HT-29 (cell line): ENCODE measurements at regions not wholly inside any gene's neighbourhood (a gene's known extent, or its start where the extent isn't known, plus 50 kb on each side); places are given as distances from the start of the nearest gene placed in this dataset.
"Not testable (repeated sequence)": the region's sequence is repeated elsewhere in the genome, so short reads cannot be mapped to it uniquely, and the experiment has no call there.

Source experiments
- DNase-seq: peaks from one replicate; pipeline ENCODE4 v3.0.0-alpha.2; 2015; ENCODE audit warnings: low spot score

- DNase-seq = no peak
Observed at GRCh38 chr3:168976969-168977368, 686.5 kb downstream of the MECOM start.

DNA sequence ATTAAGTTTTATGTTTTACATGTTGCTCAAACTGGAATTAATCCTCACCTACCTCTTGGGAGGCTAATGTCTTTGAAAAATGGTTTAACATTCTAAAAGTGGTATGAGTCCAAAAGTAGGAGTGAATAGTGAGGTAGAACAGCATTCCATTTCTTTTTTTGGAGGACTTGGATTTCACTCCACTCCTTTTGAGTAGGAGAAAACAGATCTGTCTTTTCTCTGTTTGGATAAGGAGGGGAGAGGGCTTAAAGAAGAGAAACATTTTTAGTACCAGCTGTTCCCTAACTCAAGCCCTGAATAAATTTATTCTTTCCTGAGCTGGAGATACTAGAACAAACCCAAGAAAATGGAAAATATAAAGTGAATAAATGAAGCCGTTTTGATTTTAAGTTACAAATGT lies 687.9 kb downstream of the MECOM start:
- DNase-seq = no peak

GRCh38 chr3:168974617-168975403 lies 688.7 kb downstream of the MECOM start:
- DNase-seq = no peak

- DNase-seq = no peak
Observed at GRCh38 chr3:168973897-168974296, 689.6 kb downstream of the MECOM start.

GRCh38 chr3:168973206-168973605 lies 690.3 kb downstream of the MECOM start:
- no peak for DNase-seq

DNA sequence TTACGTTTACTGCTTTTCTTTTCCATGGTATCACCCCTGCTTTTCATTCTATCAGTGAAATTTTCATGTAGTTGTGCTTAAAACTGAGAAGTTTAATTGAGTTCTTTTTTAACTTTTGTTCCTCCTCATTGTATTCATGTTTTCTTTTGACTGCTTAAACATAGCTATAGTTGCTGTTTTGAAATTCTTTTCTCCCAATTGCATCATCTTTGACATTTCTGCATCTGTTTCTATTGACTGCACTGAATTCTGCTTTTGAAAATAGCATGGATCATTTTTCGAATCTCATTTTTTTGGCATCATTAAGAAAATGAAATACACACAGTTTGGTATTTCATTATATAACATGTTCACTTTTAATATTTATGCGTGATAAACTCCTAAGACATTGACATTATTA lies 694.9 kb downstream of the MECOM start:
- DNase-seq = no peak

DNA sequence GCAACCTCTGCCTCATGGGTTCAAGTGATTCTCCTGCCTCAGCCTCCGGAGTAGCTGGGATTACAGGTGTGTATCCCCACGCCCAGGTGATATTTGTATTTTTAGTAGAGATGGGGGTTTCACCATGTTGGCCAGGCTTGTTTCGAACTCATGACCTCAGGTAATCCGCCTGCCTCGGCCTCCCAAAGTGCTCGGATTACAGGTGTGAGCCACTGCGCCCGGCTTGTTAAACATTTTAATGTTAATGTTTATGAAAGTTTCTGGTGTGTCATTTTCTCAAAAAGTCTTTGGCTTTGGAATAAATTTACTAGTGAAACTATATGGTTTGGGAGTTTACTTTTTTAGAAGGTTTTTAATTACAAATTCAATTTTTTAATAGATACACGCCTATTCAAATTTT lies 698.8 kb downstream of the MECOM start:
- no peak for DNase-seq

GRCh38 chr3:168961271-168961670 lies 702.2 kb downstream of the MECOM start:
- DNase-seq = no peak

GRCh38 chr3:168959731-168960130 lies 703.8 kb downstream of the MECOM start:
- no peak for DNase-seq

DNA sequence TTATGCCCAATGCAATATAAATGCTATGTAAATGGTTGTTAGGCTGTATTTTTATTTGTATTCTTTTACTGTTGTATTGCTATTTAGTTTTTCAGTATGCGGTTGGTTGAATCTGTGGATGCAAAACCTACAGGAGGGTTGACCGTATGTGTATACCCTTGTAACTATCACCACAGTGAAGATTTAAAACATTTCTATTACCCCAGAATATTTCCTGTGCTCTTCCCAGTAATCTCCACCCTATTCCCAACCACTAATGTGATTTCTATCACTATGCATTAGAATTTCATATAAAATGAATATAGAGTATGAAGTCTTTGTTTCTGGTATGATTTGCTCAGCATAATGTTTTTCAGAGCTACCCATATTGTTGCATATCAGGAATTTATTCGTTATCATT lies 705.0 kb downstream of the MECOM start:
- DNase-seq = no peak

DNA sequence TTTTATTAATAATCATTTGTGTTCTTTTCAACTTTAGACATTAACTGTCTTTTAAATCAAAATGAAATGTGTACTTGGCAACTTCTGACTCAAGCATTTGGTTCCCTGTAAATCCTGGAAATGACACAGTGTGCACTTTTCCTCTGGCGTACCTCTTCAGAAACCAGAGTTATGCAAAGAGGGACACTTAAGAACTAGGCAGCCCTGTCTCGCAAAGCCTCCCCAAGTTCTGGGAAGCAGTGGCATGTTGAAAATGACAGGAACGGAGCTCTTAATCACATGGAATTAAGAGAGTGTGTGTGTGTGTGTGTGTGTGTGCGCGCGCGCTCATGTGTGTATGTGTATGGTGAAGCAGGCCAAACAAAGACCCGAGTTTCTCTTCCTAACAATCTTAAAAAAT lies 707.4 kb downstream of the MECOM start:
- no peak for DNase-seq

DNA sequence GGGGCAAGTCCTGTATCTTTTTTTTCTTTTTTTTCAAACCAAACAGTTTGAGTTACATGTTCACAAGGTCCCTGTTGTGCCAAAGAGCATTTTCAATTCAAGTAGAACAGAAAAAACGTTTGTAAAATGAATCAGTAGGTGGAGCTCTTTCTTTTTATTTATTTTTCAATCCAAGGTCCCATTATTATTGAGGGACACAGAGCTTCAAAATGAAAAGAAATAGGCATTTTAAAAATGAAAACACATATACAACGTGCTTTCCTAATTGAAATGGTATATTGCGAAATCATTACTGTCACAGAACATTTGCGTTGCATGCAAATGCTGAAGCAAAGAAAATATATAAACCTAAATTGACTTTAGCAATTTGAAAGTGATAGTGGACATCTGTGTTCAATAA lies 711.0 kb downstream of the MECOM start:
- DNase-seq = peak; percentile 68

- no peak for DNase-seq
Observed at GRCh38 chr3:168951884-168952283, 711.6 kb downstream of the MECOM start.

- DNase-seq = peak; percentile 68
Observed at GRCh38 chr3:168951368-168951767, 712.1 kb downstream of the MECOM start.

DNA sequence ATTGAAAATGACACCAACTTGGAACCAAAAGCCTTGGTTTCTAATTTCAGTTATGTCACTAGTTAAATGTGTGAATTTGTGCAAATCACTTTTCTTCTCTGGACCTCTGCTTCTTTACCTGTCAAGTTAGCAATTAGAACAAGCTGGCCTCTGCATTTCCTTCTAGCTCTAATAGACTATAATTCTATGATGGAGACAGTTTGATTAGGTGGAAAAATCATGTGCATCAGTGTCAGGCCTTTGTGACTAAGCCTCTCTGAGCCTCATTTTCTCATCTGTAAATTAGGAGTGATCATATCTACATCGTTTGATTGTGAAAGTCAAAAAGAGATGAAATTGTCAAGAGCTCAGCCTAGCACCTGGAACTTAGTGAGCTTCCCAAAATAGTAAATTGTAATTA lies 712.9 kb downstream of the MECOM start:
- DNase-seq = no peak

- no peak for DNase-seq
Observed at GRCh38 chr3:168939651-168940238, 723.8 kb downstream of the MECOM start.

DNA sequence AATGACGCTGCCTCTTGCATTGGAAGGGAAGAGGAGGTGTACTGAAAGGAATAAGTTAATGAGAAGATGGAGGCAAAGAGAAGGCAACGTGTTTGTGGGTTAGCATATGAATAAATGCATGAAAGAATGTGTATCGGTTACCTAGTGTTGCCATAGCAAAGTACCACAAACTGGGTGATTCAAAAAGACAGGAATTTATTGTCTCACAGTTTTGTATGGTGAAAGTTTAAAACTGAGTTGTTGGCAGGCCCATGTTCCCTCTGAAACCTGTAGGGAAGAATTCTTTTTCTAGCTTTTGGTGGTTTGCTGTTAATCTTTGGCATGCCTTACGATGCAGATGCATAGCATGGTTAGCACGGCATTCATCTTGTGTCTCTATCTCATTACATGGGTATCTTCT lies 729.9 kb downstream of the MECOM start:
- DNase-seq = peak; percentile 19

- DNase-seq = not testable (repeated sequence)
Observed at GRCh38 chr3:168929997-168930396, 733.5 kb downstream of the MECOM start.

- DNase-seq = no peak
Observed at GRCh38 chr3:168926426-168926825, 737.1 kb downstream of the MECOM start.

GRCh38 chr3:168925568-168925967 lies 737.9 kb downstream of the MECOM start:
- no peak for DNase-seq

GRCh38 chr3:168914662-168915061 lies 748.9 kb downstream of the MECOM start:
- no peak for DNase-seq

- no peak for DNase-seq
Observed at GRCh38 chr3:168909260-168909659, 754.3 kb downstream of the MECOM start.

- DNase-seq = no peak
Observed at GRCh38 chr3:168895419-168895818, 768.1 kb downstream of the MECOM start.

DNA sequence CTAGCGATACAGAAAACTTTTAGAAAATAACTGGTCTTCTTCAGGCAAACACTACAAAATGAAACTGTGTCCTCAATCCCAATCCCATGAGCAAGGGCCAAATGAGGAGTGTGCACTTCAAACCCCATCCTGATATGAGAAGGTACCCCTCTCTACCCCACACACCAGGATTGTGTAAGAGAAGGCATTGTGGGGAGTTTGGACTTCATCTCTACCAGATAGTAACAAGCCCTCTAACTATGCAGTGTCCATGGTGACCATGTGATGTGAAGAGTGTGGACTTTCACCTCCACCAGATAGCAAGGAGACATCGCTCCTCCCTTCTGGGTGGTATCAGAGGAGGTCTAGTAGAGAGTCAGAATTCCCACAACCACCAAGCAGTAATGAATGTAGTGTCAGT lies 769.3 kb downstream of the MECOM start:
- DNase-seq = no peak
